Muscle layer of duodenum (tissue), 2 donors: ENCODE measurements at regions not wholly inside any gene's neighbourhood (a gene's known extent, or its start where the extent isn't known, plus 50 kb on each side); places are given as distances from the start of the nearest gene placed in this dataset.

Experiments used
- H3K27ac ChIP-seq: one replicate; pipeline ENCODE4 v1.7.0; 2013; ENCODE audit warnings: mild to moderate bottlenecking, low read length
- H3K27me3 ChIP-seq: one replicate; pipeline ENCODE4 v1.7.0; 2013; ENCODE audit warnings: low read depth, mild to moderate bottlenecking, control low read depth, low read length
- H3K36me3 ChIP-seq, 2 donors: one replicate each; pipeline ENCODE4 v1.7.0; 2013; ENCODE audit warnings: low read length in 2 of 2, control low read depth in 1 of 2, mild to moderate bottlenecking in 1 of 2; ENCODE audit not compliant: insufficient read depth in 2 of 2, control insufficient read depth in 1 of 2
- H3K4me1 ChIP-seq, 2 donors: one replicate each; pipeline ENCODE4 v1.7.0; 2013; ENCODE audit warnings: low read length in 2 of 2, mild to moderate bottlenecking in 2 of 2, control low read depth in 1 of 2, moderate library complexity in 1 of 2; ENCODE audit not compliant: insufficient read depth in 2 of 2, control insufficient read depth in 1 of 2
- H3K4me3 ChIP-seq, 2 donors: one replicate each; pipeline ENCODE4 v1.7.0; 2013; ENCODE audit warnings: low read length in 2 of 2, low read depth in 1 of 2, mild to moderate bottlenecking in 1 of 2
- H3K9me3 ChIP-seq, 2 donors: one replicate each; pipeline ENCODE4 v1.7.0; 2013; ENCODE audit warnings: low read length in 2 of 2, control low read depth in 1 of 2, mild to moderate bottlenecking in 1 of 2; ENCODE audit not compliant: control insufficient read depth in 1 of 2
- donor health status: healthy.

GRCh38 chr14:100982762-100983161 lies 79.2 kb upstream of the RTL1 start:
- H3K36me3 ChIP-seq = no peaks in the 10 kb centered on the region
- H3K27me3 ChIP-seq = no peaks in the 10 kb centered on the region
- no peaks in the 10 kb centered on the region for H3K4me1 ChIP-seq
- H3K4me3 ChIP-seq = no peak overlapping the region
- H3K9me3 ChIP-seq = no peaks in the 10 kb centered on the region
- H3K27ac ChIP-seq = no peak overlapping the region

GRCh38 chr14:100983710-100984109 lies 80.2 kb upstream of the RTL1 start:
- Histone ChIP-seq H3K4me1 (no peaks in the 10 kb centered on the region), H3K9me3 (no peaks in the 10 kb centered on the region), H3K36me3 (no peaks in the 10 kb centered on the region), H3K4me3 (no peak overlapping the region), H3K27me3 (no peaks in the 10 kb centered on the region), H3K27ac (no peak overlapping the region)

- Histone ChIP-seq H3K36me3 (no peaks in the 10 kb centered on the region), H3K27ac (no peak overlapping the region), H3K27me3 (no peaks in the 10 kb centered on the region), H3K4me3 (no peak overlapping the region), H3K9me3 (no peaks in the 10 kb centered on the region), H3K4me1 (no peaks in the 10 kb centered on the region)
Measured at GRCh38 chr14:100988011-100988410, 84.5 kb upstream of the RTL1 start.

GRCh38 chr14:100988411-100988900 lies 84.9 kb upstream of the RTL1 start:
- Histone ChIP-seq H3K36me3 (no peaks in the 10 kb centered on the region), H3K4me1 (no peaks in the 10 kb centered on the region), H3K27me3 (no peaks in the 10 kb centered on the region), H3K4me3 (no peak overlapping the region), H3K9me3 (no peaks in the 10 kb centered on the region), H3K27ac (no peak overlapping the region)

- H3K27ac ChIP-seq = no peak overlapping the region
- H3K27me3 ChIP-seq = no peaks in the 10 kb centered on the region
- H3K4me1 ChIP-seq = no peaks in the 10 kb centered on the region
- H3K36me3 ChIP-seq = no peaks in the 10 kb centered on the region
- H3K4me3 ChIP-seq = no peak overlapping the region
- H3K9me3 ChIP-seq = no peaks in the 10 kb centered on the region
Measured at GRCh38 chr14:100988956-100989355, 85.4 kb upstream of the RTL1 start.

GRCh38 chr14:100989924-100990323 lies 86.4 kb upstream of the RTL1 start:
- H3K27ac ChIP-seq = no peak overlapping the region
- H3K27me3 ChIP-seq = no peaks in the 10 kb centered on the region
- H3K4me3 ChIP-seq = no peak overlapping the region
- no peaks in the 10 kb centered on the region for H3K4me1 ChIP-seq
- no peaks in the 10 kb centered on the region for H3K36me3 ChIP-seq
- no peaks in the 10 kb centered on the region for H3K9me3 ChIP-seq

GRCh38 chr14:100994082-100994481 lies 90.6 kb upstream of the RTL1 start:
- Histone ChIP-seq H3K27ac (no peak overlapping the region), H3K36me3 (no peaks in the 10 kb centered on the region), H3K9me3 (no peaks in the 10 kb centered on the region), H3K4me1 (no peaks in the 10 kb centered on the region), H3K27me3 (no peaks in the 10 kb centered on the region), H3K4me3 (no peak overlapping the region)

GRCh38 chr14:100994756-100995330 lies 91.3 kb upstream of the RTL1 start:
- H3K27ac ChIP-seq = no peak overlapping the region
- H3K27me3 ChIP-seq = no peaks in the 10 kb centered on the region
- H3K36me3 ChIP-seq = no peaks in the 10 kb centered on the region
- no peaks in the 10 kb centered on the region for H3K4me1 ChIP-seq
- H3K9me3 ChIP-seq = no peaks in the 10 kb centered on the region
- no peak overlapping the region for H3K4me3 ChIP-seq

GRCh38 chr14:101000711-101001250 lies 97.3 kb upstream of the RTL1 start:
- Histone ChIP-seq H3K4me3 (no peak overlapping the region), H3K27me3 (no peaks in the 10 kb centered on the region), H3K36me3 (no peaks in the 10 kb centered on the region), H3K4me1 (peaks cover 3 to 10% of the 10 kb centered on the region in 2 donors), H3K27ac (no peak overlapping the region), H3K9me3 (no peaks in the 10 kb centered on the region)

- peaks cover 3 to 10% of the 10 kb centered on the region in 2 donors for H3K4me1 ChIP-seq
- H3K27me3 ChIP-seq = no peaks in the 10 kb centered on the region
- H3K36me3 ChIP-seq = no peaks in the 10 kb centered on the region
- no peaks in the 10 kb centered on the region for H3K9me3 ChIP-seq
- H3K27ac ChIP-seq = no peak overlapping the region
- no peak overlapping the region for H3K4me3 ChIP-seq
Measured at GRCh38 chr14:101001311-101002069, 98.0 kb upstream of the RTL1 start.

- Histone ChIP-seq H3K4me1 (peaks cover 3 to 10% of the 10 kb centered on the region in 2 donors), H3K27ac (no peak overlapping the region), H3K4me3 (no peak overlapping the region), H3K9me3 (no peaks in the 10 kb centered on the region), H3K36me3 (no peaks in the 10 kb centered on the region), H3K27me3 (no peaks in the 10 kb centered on the region)
Measured at GRCh38 chr14:101002738-101003137, 99.2 kb upstream of the RTL1 start.
